ENCODE measurements at regions not wholly inside any gene's neighbourhood (a gene's known extent, or its start where the extent isn't known, plus 50 kb on each side); places are given as distances from the start of the nearest gene placed in this dataset.
"Not testable (repeated sequence)": the region's sequence is repeated elsewhere in the genome, so short reads cannot be mapped to it uniquely, and the experiment has no call there.

DNA sequence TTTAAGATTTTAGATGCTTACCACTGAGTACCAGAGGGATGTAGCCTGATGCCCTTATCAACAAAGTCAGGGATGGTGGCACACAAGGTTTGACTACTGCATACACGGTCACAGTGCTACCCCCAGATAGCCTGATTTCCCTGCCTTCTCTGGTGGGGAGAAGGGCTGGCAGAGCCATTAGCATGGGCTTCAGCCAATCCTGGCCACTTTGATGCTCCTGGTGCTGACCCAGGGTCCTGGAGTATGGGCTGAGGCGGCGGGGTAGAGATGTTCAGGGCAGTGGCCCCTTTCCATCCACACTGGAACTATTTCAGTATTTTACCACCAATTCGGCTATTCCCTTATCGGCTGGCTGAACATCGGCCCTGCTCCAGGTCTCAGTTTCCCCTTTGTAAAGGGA, 83.2 kb downstream of the POTEB3 start:
- DNase-seq (ENCODE audit: insufficient read length, low spot score); FAIRE-seq: not testable (repeated sequence)

- FAIRE-seq; DNase-seq (ENCODE audit: insufficient read length, low spot score): not testable (repeated sequence)
These were observed 84.4 kb downstream of the POTEB3 start for GRCh38 chr15:21355944-21356343.

DNA sequence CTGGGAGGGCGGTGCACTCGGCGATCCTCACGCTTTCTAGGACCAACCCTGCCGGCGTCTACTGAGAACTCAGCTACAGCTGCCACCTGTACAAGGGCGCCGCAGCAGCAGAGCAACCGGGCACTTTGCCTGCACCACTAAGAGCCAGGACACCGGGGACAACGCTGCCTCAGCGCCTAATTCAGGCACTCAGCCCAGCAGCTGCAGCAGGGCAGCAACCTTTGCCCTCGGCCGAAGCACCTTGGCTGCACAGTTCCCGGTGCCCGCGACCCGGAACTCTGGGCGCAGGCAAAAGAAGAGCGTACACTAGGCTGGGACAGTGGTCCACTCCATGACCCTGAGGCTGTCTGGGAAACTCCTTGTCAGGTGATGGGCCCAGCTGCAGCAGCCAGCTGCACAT, 85.7 kb downstream of the POTEB3 start:
- DNase-seq (ENCODE audit: insufficient read length, low spot score); FAIRE-seq: not testable (repeated sequence)

- FAIRE-seq; DNase-seq (ENCODE audit: insufficient read length, low spot score): not testable (repeated sequence)
These were observed 87.5 kb downstream of the POTEB3 start for GRCh38 chr15:21352670-21353318.

DNA sequence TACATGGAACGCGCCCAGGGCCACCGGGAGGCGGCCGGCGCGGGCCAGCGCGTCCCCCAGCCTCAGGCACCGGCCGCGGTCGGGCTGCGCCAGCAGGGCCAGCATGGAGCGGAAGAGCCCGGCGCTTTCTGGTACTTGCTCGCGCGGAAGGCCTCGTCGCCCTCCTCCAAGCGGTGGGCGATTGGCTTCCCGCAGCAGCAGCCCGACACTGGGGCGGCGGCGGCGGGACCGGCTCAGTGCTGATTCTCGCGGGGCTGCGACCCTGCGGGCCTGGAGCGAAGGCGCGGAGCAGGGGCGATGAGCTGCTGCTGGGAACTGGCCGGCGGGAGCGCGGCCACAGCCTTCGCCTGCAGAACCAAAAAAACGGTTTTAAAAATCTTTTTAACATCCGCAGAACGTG, 95.3 kb downstream of the POTEB3 start:
- not testable (repeated sequence) for FAIRE-seq; DNase-seq (ENCODE audit: insufficient read length, low spot score)

DNA sequence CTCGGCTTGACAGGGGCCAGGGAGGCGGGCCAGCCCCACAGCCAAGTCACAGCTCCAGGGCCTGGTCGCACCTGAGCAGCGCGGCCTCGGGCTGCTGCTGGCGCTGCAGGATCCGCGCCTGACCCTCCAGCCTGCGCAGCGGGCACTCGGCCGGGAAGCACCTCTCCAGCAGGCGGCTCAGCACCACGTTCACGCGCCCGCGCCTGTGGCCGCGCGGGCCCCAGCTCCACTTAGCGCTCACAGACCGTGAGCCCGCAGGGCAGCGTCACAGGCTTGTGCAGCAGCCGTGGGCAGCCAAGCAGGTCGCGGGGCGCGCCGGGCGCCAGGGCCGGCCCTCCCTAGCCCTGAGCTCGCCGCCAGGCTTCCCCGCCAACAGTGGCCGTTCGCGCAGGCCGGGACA, 95.8 kb downstream of the POTEB3 start:
- not testable (repeated sequence) for DNase-seq (ENCODE audit: insufficient read length, low spot score); FAIRE-seq

- DNase-seq (ENCODE audit: insufficient read length, low spot score); FAIRE-seq: not testable (repeated sequence)
These were observed 103.3 kb downstream of the POTEB3 start for GRCh38 chr15:21337028-21337427.

GRCh38 chr15:21324720-21325460, 115.4 kb downstream of the POTEB3 start:
- FAIRE-seq, result not testable (repeated sequence)

DNA sequence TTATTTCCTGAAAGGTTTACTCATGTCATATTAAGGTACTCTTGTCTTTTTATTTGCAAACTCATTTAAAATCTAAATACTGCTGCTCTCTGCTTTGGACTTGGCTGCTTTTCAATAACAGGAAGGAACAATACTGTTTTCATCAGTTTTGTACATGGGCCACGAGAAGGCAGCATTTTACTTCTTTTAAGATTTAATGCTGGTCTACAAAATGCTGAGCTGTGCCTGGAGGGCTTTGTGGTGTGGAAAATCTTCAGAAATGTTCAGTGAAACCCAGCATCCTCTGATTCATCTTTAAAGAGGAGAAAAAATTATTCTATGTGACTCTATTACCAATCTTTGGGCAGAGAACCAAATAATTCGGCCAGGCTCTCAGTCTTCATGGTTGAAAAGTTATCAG, 155.9 kb downstream of the POTEB3 start:
- not testable (repeated sequence) for DNase-seq (ENCODE audit: insufficient read length, low spot score)
- peak; percentile 89 for FAIRE-seq

More at GRCh38 chr15:21324720-21325460, 115.4 kb downstream of the POTEB3 start:
- DNase-seq (ENCODE audit: insufficient read length, low spot score), result not testable (repeated sequence)

- FAIRE-seq, result peak; percentile 72
- not testable (repeated sequence) for DNase-seq (ENCODE audit: insufficient read length, low spot score)
These were observed 157.1 kb downstream of the POTEB3 start for GRCh38 chr15:21283210-21283609.

DNA sequence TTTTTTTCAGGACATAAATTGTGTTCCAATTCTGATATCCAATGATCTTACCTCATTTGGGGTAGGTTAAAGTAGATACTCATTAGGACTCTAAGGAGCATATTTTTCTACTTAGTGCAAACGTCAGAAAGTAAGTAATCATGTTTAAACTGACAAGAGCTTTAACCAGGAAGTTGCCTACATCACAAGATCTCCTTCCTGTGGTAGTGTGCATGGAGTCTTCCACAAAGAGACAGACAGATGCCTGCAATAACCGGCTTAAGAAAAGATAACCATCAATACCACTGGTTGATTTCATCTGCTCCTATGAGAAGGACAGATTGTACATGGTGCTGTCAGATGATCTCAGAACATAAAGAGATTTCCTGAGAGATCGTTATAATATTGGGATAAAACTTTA, 160.0 kb downstream of the POTEB3 start:
- not testable (repeated sequence) for DNase-seq (ENCODE audit: insufficient read length, low spot score); FAIRE-seq

- not testable (repeated sequence) for FAIRE-seq; DNase-seq (ENCODE audit: insufficient read length, low spot score)
These were observed 167.9 kb downstream of the POTEB3 start for GRCh38 chr15:21272176-21272982.

DNA sequence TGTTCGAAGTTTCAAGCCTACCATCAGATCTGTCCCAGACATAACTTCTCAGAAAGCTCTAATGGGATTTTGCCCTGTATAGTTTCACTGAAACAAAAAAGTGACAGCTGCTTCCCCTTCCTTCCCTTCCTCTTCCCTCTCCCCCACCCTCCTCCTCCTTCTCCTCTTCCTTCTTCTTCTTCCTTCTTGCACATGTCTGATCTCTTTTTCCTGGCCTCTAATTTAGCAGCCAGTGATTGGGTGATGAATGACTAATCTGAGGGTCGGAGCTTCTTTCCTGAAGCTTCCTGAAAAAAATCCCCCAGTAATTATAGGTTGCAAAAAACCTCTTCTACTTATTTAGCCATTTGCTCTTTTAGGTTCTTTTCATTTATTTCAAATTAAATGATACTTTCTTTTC, 168.7 kb downstream of the POTEB3 start:
- DNase-seq (ENCODE audit: insufficient read length, low spot score), result no peak
- FAIRE-seq, result no peak

DNA sequence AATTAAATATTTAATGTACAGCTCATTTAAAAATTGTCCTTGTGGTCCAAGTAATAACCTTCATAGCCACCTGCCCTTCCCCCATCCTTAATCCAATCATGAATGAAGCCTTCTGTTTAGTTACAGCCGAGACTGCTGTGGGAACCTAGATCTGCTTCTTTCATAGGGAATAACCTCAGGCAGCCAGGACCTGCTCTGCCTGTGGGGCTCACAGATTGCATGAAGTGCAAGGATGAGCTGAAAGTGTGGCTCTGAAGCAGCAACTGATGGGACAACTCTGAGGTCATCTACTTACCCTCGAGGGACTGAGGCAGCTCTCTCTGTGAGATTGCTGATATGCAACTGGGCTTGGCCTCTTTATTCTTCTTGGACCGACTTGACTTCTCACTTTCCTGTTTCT, 169.8 kb downstream of the POTEB3 start:
- no peak for DNase-seq (ENCODE audit: insufficient read length, low spot score)

DNA sequence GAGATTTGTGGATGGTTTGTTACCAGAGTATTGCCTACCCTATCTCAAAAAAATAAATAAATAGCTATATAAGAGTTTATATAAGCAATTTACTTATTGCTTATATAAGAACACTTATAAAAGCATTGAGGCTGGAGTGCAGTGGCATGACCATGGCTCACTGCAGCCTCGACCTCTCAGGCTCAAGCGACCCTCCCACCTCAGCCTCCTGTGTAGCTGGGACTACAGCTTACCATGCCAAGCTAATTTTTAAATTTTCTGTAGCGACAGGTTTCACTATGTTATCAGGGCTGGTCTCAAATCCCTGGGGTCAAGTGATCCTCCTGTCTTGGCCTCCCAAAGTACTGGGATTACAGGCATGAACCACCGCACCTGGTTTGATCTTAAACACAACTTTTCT, 170.6 kb downstream of the POTEB3 start:
- DNase-seq (ENCODE audit: insufficient read length, low spot score); FAIRE-seq: not testable (repeated sequence)

More for the DNA sequence above, 169.8 kb downstream of the POTEB3 start:
- FAIRE-seq, result peak; percentile 33

DNA sequence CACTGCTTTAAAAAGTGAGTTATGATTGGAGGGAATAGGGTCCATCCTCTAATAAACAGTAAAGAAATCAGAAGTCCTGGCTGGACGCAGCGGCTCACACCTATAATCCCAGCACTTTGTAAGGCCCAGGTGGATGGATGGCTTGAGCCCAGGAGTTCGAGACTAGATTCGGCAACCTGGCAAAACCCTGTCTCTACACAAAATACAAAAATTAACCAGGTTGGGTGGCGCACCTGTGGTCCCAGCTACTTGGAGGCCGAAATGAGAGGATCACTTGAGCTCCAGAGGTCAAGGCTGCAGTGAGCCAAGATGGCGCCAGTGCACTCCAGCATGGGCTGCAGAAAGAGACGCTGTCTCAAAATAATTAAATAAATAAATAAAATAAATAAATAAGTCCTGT, 171.2 kb downstream of the POTEB3 start:
- DNase-seq (ENCODE audit: insufficient read length, low spot score), result no peak
- no peak for FAIRE-seq

DNA sequence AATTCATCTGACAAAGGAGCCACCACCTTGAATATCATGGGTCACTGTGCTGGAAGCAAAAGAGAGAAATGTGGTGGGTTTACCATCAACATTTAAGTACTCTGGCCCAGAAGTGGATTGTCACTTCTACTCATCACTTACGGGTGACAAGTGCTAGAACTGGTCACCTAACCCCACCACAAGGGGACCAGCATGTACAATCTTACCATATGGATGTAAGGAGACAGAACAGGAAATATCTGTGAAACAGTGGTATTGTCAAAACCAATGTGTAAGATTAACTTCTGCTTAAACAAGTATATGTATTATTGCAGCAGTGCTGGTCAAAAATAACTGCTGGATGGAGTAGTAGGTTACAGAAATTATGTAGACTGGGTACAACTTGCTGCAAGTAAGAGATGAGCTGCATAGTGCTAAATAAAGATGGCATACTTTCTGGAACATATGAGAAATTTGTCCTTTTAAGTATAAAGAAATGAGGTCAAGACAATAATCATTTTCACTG, 171.8 kb downstream of the POTEB3 start:
- DNase-seq (ENCODE audit: insufficient read length, low spot score) (no peak), FAIRE-seq (no peak)

GRCh38 chr15:21267671-21268395, 172.5 kb downstream of the POTEB3 start:
- DNase-seq (ENCODE audit: insufficient read length, low spot score), result no peak
- no peak for FAIRE-seq

GRCh38 chr15:21267226-21267625, 173.1 kb downstream of the POTEB3 start:
- no peak for DNase-seq (ENCODE audit: insufficient read length, low spot score)
- no peak for FAIRE-seq

- peak; percentile 33 for FAIRE-seq
- DNase-seq (ENCODE audit: insufficient read length, low spot score), result not testable (repeated sequence)
These were observed 174.7 kb downstream of the POTEB3 start for GRCh38 chr15:21265628-21266027.
